Naive thymus-derived CD4-positive, alpha-beta T cell (primary cell): ENCODE measurements at regions not wholly inside any gene's neighbourhood (a gene's known extent, or its start where the extent isn't known, plus 50 kb on each side); places are given as distances from the start of the nearest gene placed in this dataset.

ENCODE experiments used
- ATAC-seq: fragments of 150-1000 bp; cut with Tn5 transposase; 2 replicates; pipeline ENCODE4 v1.10.0; 2021; ENCODE audit warnings: mild to moderate bottlenecking, moderate library complexity
- CTCF ChIA-PET: fragments of 350-600 bp; sonication (Branson Sonifier 250); formaldehyde crosslinking; loops from one replicate; lab custom pipeline; 2021; ENCODE audit warnings: antibody characterized with exemption; lab: Charles Lee
- POLR2A ChIA-PET: fragments of 350-600 bp; sonication (Branson Sonifier 250); formaldehyde crosslinking; loops from one replicate; lab custom pipeline; 2021; ENCODE audit warnings: antibody characterized with exemption, inconsistent platforms; lab: Charles Lee
- DNase-seq, 9 donors: peaks; one replicate each; pipeline versions ENCODE4 v3.0.0 to v3.0.0-alpha.2; 2020 to 2022; ENCODE audit warnings: mixed read lengths in 1 of 9
- H3K27ac ChIP-seq: one replicate; pipeline ENCODE4 v1.7.0; 2013; ENCODE audit warnings: mild to moderate bottlenecking, low read depth, low read length, moderate library complexity
- H3K27me3 ChIP-seq, 2 donors: one replicate each; pipeline ENCODE4 v1.7.0; 2013; ENCODE audit warnings: low read length in 2 of 2, mild to moderate bottlenecking in 2 of 2, moderate library complexity in 2 of 2; ENCODE audit not compliant: control insufficient read depth in 2 of 2, insufficient read depth in 2 of 2
- H3K36me3 ChIP-seq, 3 experiments: 1 replicate in 2 of 3; 2 replicates in 1 of 3; pipeline ENCODE4 v1.7.0; 2013; ENCODE audit warnings: low read length in 3 of 3, mild to moderate bottlenecking in 3 of 3, moderate library complexity in 1 of 3; ENCODE audit not compliant: insufficient read depth in 3 of 3, control insufficient read depth in 2 of 3
- H3K4me1 ChIP-seq, 2 donors: one replicate each; pipeline ENCODE4 v1.7.0; 2013; ENCODE audit warnings: low read length in 2 of 2, mild to moderate bottlenecking in 2 of 2, moderate library complexity in 1 of 2; ENCODE audit not compliant: control insufficient read depth in 2 of 2, insufficient read depth in 2 of 2
- H3K4me3 ChIP-seq: 2 replicates; pipeline ENCODE4 v1.7.0; 2013; ENCODE audit warnings: mild to moderate bottlenecking, low read length
- H3K9me3 ChIP-seq, 3 experiments: 1 replicate in 2 of 3; 2 replicates in 1 of 3; pipeline ENCODE4 v1.7.0; 2013; ENCODE audit warnings: low read length in 3 of 3; ENCODE audit not compliant: control insufficient read depth in 2 of 3
- H3K27ac Mint-ChIP-seq, 9 donors: one replicate each; pipeline ENCODE4 v1.8.0; 2020 to 2022; ENCODE audit warnings: mixed read lengths in 9 of 9, mild to moderate bottlenecking in 8 of 9, moderate library complexity in 5 of 9, inconsistent platforms in 2 of 9
- H3K27me3 Mint-ChIP-seq, 5 donors: one replicate each; pipeline ENCODE4 v1.8.0; 2021 to 2022; ENCODE audit warnings: mixed read lengths in 5 of 5, mild to moderate bottlenecking in 1 of 5
- H3K36me3 Mint-ChIP-seq, 5 donors: one replicate each; pipeline ENCODE4 v1.8.0; 2020 to 2022; ENCODE audit warnings: mixed read lengths in 5 of 5, mild to moderate bottlenecking in 3 of 5, inconsistent platforms in 1 of 5
- H3K4me1 Mint-ChIP-seq, 7 donors: one replicate each; pipeline ENCODE4 v1.8.0; 2020 to 2022; ENCODE audit warnings: mixed read lengths in 7 of 7, mild to moderate bottlenecking in 3 of 7, inconsistent platforms in 1 of 7
- H3K4me3 Mint-ChIP-seq, 10 donors: one replicate each; pipeline ENCODE4 v1.8.0; 2020 to 2022; ENCODE audit warnings: mild to moderate bottlenecking in 10 of 10, mixed read lengths in 10 of 10, moderate library complexity in 6 of 10, inconsistent platforms in 2 of 10
- H3K9me3 Mint-ChIP-seq, 11 donors: one replicate each; pipeline ENCODE4 v1.8.0; 2020 to 2022; ENCODE audit warnings: mixed read lengths in 11 of 11, mild to moderate bottlenecking in 4 of 11, inconsistent platforms in 1 of 11, moderate library complexity in 1 of 11
- intact Hi-C, 2 donors: fragments of 100-400 bp; cut with micrococcal nuclease; formaldehyde crosslinking; loops; one replicate each; pipeline ENCODE4 v1.15.1; 2023

- no peaks in the 10 kb centered on the region for H3K27me3 Mint-ChIP-seq
- no peaks in the 10 kb centered on the region for H3K27me3 ChIP-seq
- H3K4me3 ChIP-seq, result no peak overlapping the region
- POLR2A ChIA-PET, result no interaction called here
- H3K27ac Mint-ChIP-seq, result no peak overlapping the region
- H3K4me1 ChIP-seq, result no peaks in the 10 kb centered on the region
- intact Hi-C loops, result no loop called here
- no peaks in the 10 kb centered on the region for H3K4me1 Mint-ChIP-seq
- H3K36me3 Mint-ChIP-seq, result no peaks in the 10 kb centered on the region
- peaks cover 0 to 13% (median 0%) of the 10 kb centered on the region in 11 donors for H3K9me3 Mint-ChIP-seq
- H3K36me3 ChIP-seq, result no peaks in the 10 kb centered on the region
- H3K9me3 ChIP-seq, result no peaks in the 10 kb centered on the region
- no peak overlapping the region for H3K27ac ChIP-seq
- no peak for ATAC-seq
- no peak for DNase-seq
- no peak overlapping the region for H3K4me3 Mint-ChIP-seq
- CTCF ChIA-PET, result no interaction called here
Measured at GRCh38 chr18:38310936-38311335, 745.3 kb upstream of the CELF4 start.

GRCh38 chr18:38307914-38308313 lies 742.3 kb upstream of the CELF4 start:
- ChIA-PET CTCF (no interaction called here), POLR2A (no interaction called here)
- Histone ChIP-seq H3K9me3 (no peaks in the 10 kb centered on the region), H3K27ac (no peak overlapping the region), H3K4me1 (no peaks in the 10 kb centered on the region), H3K4me3 (no peak overlapping the region), H3K36me3 (no peaks in the 10 kb centered on the region), H3K27me3 (peaks cover 0 to 4% of the 10 kb centered on the region in 2 donors)
- no peak for ATAC-seq
- H3K36me3 Mint-ChIP-seq, result no peaks in the 10 kb centered on the region
- no peaks in the 10 kb centered on the region for H3K4me1 Mint-ChIP-seq
- H3K27ac Mint-ChIP-seq, result no peak overlapping the region
- intact Hi-C loops, result no loop called here
- H3K4me3 Mint-ChIP-seq, result no peak overlapping the region
- H3K27me3 Mint-ChIP-seq, result no peaks in the 10 kb centered on the region
- peaks cover 0 to 8% (median 0%) of the 10 kb centered on the region in 11 donors for H3K9me3 Mint-ChIP-seq
- no peak for DNase-seq

- Histone ChIP-seq H3K36me3 (no peaks in the 10 kb centered on the region), H3K4me1 (no peaks in the 10 kb centered on the region), H3K4me3 (no peak overlapping the region), H3K27ac (no peak overlapping the region), H3K27me3 (peaks cover 0 to 4% of the 10 kb centered on the region in 2 donors), H3K9me3 (no peaks in the 10 kb centered on the region)
- ATAC-seq, result no peak
- Mint-ChIP-seq H3K4me1 (no peaks in the 10 kb centered on the region), H3K9me3 (peaks cover 0 to 17% (median 3%) of the 10 kb centered on the region in 11 donors), H3K4me3 (no peak overlapping the region), H3K27ac (no peak overlapping the region), H3K27me3 (peaks cover 0 to 5% (median 0%) of the 10 kb centered on the region in 5 donors), H3K36me3 (peaks cover 0 to 4% (median 0%) of the 10 kb centered on the region in 5 donors)
- intact Hi-C loops, result no loop called here
- DNase-seq, result no peak
- CTCF ChIA-PET, result no interaction called here
- POLR2A ChIA-PET, result no interaction called here
Measured at GRCh38 chr18:38305961-38306360, 740.4 kb upstream of the CELF4 start.

- peaks cover 0 to 5% (median 0%) of the 10 kb centered on the region in 5 donors for H3K27me3 Mint-ChIP-seq
Measured at GRCh38 chr18:38301621-38302020, 736.0 kb upstream of the CELF4 start.

GRCh38 chr18:38297910-38298309 lies 732.3 kb upstream of the CELF4 start:
- H3K36me3 Mint-ChIP-seq, result peaks cover 0 to 4% (median 0%) of the 10 kb centered on the region in 5 donors
- peaks cover 0 to 16% (median 3%) of the 10 kb centered on the region in 11 donors for H3K9me3 Mint-ChIP-seq
- Histone ChIP-seq H3K4me1 (no peaks in the 10 kb centered on the region), H3K9me3 (no peaks in the 10 kb centered on the region), H3K27ac (no peak overlapping the region), H3K4me3 (no peak overlapping the region), H3K36me3 (no peaks in the 10 kb centered on the region), H3K27me3 (no peaks in the 10 kb centered on the region)
- H3K4me1 Mint-ChIP-seq, result no peaks in the 10 kb centered on the region
- peaks cover 0 to 5% (median 0%) of the 10 kb centered on the region in 5 donors for H3K27me3 Mint-ChIP-seq
- DNase-seq, result no peak
- ChIA-PET CTCF (no interaction called here), POLR2A (no interaction called here)
- H3K4me3 Mint-ChIP-seq, result no peak overlapping the region
- ATAC-seq, result no peak
- no peak overlapping the region for H3K27ac Mint-ChIP-seq
- intact Hi-C loops, result no loop called here

More at GRCh38 chr18:38301621-38302020, 736.0 kb upstream of the CELF4 start:
- Mint-ChIP-seq H3K9me3 (peaks cover 0 to 13% (median 3%) of the 10 kb centered on the region in 11 donors), H3K4me3 (no peak overlapping the region), H3K27ac (no peak overlapping the region), H3K36me3 (peaks cover 0 to 4% (median 0%) of the 10 kb centered on the region in 5 donors), H3K4me1 (no peaks in the 10 kb centered on the region)
- H3K4me3 ChIP-seq, result no peak overlapping the region
- CTCF ChIA-PET, result no interaction called here
- DNase-seq (no peak), ATAC-seq (no peak)
- peaks cover 0 to 4% of the 10 kb centered on the region in 2 donors for H3K27me3 ChIP-seq
- no peaks in the 10 kb centered on the region for H3K9me3 ChIP-seq
- POLR2A ChIA-PET, result no interaction called here
- no peaks in the 10 kb centered on the region for H3K4me1 ChIP-seq
- no peaks in the 10 kb centered on the region for H3K36me3 ChIP-seq
- intact Hi-C loops, result no loop called here
- H3K27ac ChIP-seq, result no peak overlapping the region

- Histone ChIP-seq H3K36me3 (no peaks in the 10 kb centered on the region), H3K4me3 (no peak overlapping the region), H3K27ac (no peak overlapping the region), H3K27me3 (no peaks in the 10 kb centered on the region), H3K9me3 (no peaks in the 10 kb centered on the region), H3K4me1 (no peaks in the 10 kb centered on the region)
- ATAC-seq (no peak), DNase-seq (no peak)
- POLR2A ChIA-PET, result no interaction called here
- peaks cover 0 to 28% (median 3%) of the 10 kb centered on the region in 11 donors for H3K9me3 Mint-ChIP-seq
- no peaks in the 10 kb centered on the region for H3K36me3 Mint-ChIP-seq
- intact Hi-C loops, result no loop called here
- CTCF ChIA-PET, result no interaction called here
- H3K4me1 Mint-ChIP-seq, result no peaks in the 10 kb centered on the region
- H3K27ac Mint-ChIP-seq, result no peak overlapping the region
- no peaks in the 10 kb centered on the region for H3K27me3 Mint-ChIP-seq
- H3K4me3 Mint-ChIP-seq, result no peak overlapping the region
Measured at GRCh38 chr18:38290229-38290628, 724.6 kb upstream of the CELF4 start.

GRCh38 chr18:38284972-38285371 lies 719.4 kb upstream of the CELF4 start:
- H3K36me3 Mint-ChIP-seq, result no peaks in the 10 kb centered on the region
- Histone ChIP-seq H3K27me3 (no peaks in the 10 kb centered on the region), H3K4me3 (no peak overlapping the region), H3K4me1 (no peaks in the 10 kb centered on the region), H3K9me3 (no peaks in the 10 kb centered on the region), H3K36me3 (no peaks in the 10 kb centered on the region), H3K27ac (no peak overlapping the region)
- H3K4me3 Mint-ChIP-seq, result no peak overlapping the region
- no peak overlapping the region for H3K27ac Mint-ChIP-seq
- ChIA-PET CTCF (no interaction called here), POLR2A (no interaction called here)
- ATAC-seq (no peak), DNase-seq (no peak)
- H3K4me1 Mint-ChIP-seq, result no peaks in the 10 kb centered on the region
- H3K27me3 Mint-ChIP-seq, result no peaks in the 10 kb centered on the region
- H3K9me3 Mint-ChIP-seq, result peaks cover 0 to 31% (median 4%) of the 10 kb centered on the region in 11 donors
- intact Hi-C loops, result no loop called here
